Fibroblast of pulmonary artery (primary cell): ENCODE measurements at regions not wholly inside any gene's neighbourhood (a gene's known extent, or its start where the extent isn't known, plus 50 kb on each side); places are given as distances from the start of the nearest gene placed in this dataset.

Source experiments
- DNase-seq: peaks from one replicate; pipeline ENCODE4 v3.0.0-alpha.2; 2010; ENCODE audit warnings: low read depth
- H3K4me3 ChIP-seq: replicated peaks from 2 replicates; pipeline ENCODE4 v1.5.1; 2011; ENCODE audit warnings: low read depth, mild to moderate bottlenecking, control low read depth, low read length, moderate library complexity
- CTCF ChIP-seq: IDR thresholded peaks from 2 replicates; pipeline ENCODE4 v1.5.1; 2011; ENCODE audit warnings: mild to moderate bottlenecking, control low read depth, low read length, inconsistent platforms; ENCODE audit errors: missing control alignments

- no peak overlapping the region for H3K4me3 ChIP-seq
- no peak for TF ChIP-seq CTCF
- DNase-seq = no peak
Measured at GRCh38 chr2:19690429-19690828, 211.4 kb downstream of the TTC32 start.

- DNase-seq = no peak
- H3K4me3 ChIP-seq = no peak overlapping the region
- TF ChIP-seq CTCF = no peak
Measured at GRCh38 chr2:19689646-19690168, 212.1 kb downstream of the TTC32 start.

GRCh38 chr2:19688059-19688458, 213.7 kb downstream of the TTC32 start:
- H3K4me3 ChIP-seq = no peak overlapping the region
- TF ChIP-seq CTCF = no peak
- DNase-seq = no peak

- no peak for DNase-seq
- TF ChIP-seq CTCF = no peak
- no peak overlapping the region for H3K4me3 ChIP-seq
Measured at GRCh38 chr2:19687017-19687659, 214.6 kb downstream of the TTC32 start.

GRCh38 chr2:19686439-19686838, 215.3 kb downstream of the TTC32 start:
- no peak overlapping the region for H3K4me3 ChIP-seq
- no peak for TF ChIP-seq CTCF
- no peak for DNase-seq

- TF ChIP-seq CTCF = no peak
- no peak for DNase-seq
- H3K4me3 ChIP-seq = no peak overlapping the region
Measured at GRCh38 chr2:19685731-19686130, 216.1 kb downstream of the TTC32 start.

GRCh38 chr2:19684516-19684915, 217.3 kb downstream of the TTC32 start:
- TF ChIP-seq CTCF = no peak
- no peak overlapping the region for H3K4me3 ChIP-seq
- no peak for DNase-seq
